ENCODE measurements at regions not wholly inside any gene's neighbourhood (a gene's known extent, or its start where the extent isn't known, plus 50 kb on each side); places are given as distances from the start of the nearest gene placed in this dataset.

GRCh38 chr12:124165695-124166094 is 129.2 kb upstream of the RFLNA start:
- Histone ChIP-seq H3K9ac (ENCODE audit: low read length) (no peak overlapping the region), H3K36me3 (ENCODE audit: insufficient read depth, low read length) (no peaks in the 10 kb centered on the region; the same call in 1 of the 2 replicates), H3K9me3 (ENCODE audit: low read length) (no peaks in the 10 kb centered on the region), H3K4me2 (ENCODE audit: low read length) (no peak overlapping the region), H2AFZ (ENCODE audit: low read length) (no peak overlapping the region), H3F3A (ENCODE audit: insufficient read depth, low read length) (no peaks in the 10 kb centered on the region), H3K9me2 (ENCODE audit: low read depth, low read length) (no peaks in the 10 kb centered on the region), H3K4me1 (ENCODE audit: insufficient read depth, low read length, severe bottlenecking) (no peaks in the 10 kb centered on the region), H3K27me3 (ENCODE audit: insufficient read depth, low read length) (no peaks in the 10 kb centered on the region; the same call in 1 of the 2 replicates), H4K20me1 (ENCODE audit: insufficient read depth, low read length) (no peaks in the 10 kb centered on the region), H3K4me3 (ENCODE audit: low read depth, low read length, poor library complexity, severe bottlenecking) (no peak overlapping the region), H3K79me2 (ENCODE audit: insufficient read depth, low read length) (no peaks in the 10 kb centered on the region), H3K27ac (ENCODE audit: low read depth, low read length, poor library complexity, severe bottlenecking) (no peak overlapping the region)
- no peak for TF ChIP-seq EZH2 (IDR thresholded peaks at IDR 0.05; ENCODE audit: borderline replicate concordance, low read length)
- TF ChIP-seq, protein P1, sequence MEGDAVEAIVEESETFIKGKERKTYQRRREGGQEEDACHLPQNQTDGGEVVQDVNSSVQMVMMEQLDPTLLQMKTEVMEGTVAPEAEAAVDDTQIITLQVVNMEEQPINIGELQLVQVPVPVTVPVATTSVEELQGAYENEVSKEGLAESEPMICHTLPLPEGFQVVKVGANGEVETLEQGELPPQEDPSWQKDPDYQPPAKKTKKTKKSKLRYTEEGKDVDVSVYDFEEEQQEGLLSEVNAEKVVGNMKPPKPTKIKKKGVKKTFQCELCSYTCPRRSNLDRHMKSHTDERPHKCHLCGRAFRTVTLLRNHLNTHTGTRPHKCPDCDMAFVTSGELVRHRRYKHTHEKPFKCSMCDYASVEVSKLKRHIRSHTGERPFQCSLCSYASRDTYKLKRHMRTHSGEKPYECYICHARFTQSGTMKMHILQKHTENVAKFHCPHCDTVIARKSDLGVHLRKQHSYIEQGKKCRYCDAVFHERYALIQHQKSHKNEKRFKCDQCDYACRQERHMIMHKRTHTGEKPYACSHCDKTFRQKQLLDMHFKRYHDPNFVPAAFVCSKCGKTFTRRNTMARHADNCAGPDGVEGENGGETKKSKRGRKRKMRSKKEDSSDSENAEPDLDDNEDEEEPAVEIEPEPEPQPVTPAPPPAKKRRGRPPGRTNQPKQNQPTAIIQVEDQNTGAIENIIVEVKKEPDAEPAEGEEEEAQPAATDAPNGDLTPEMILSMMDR (IDR thresholded peaks at IDR 0.05; ENCODE audit: low read length), result no peak

GRCh38 chr12:124167141-124167540 is 127.8 kb upstream of the RFLNA start:
- Histone ChIP-seq H3K4me2 (ENCODE audit: low read length) (no peak overlapping the region), H2AFZ (ENCODE audit: low read length) (no peak overlapping the region), H4K20me1 (ENCODE audit: insufficient read depth, low read length) (no peaks in the 10 kb centered on the region), H3K4me1 (ENCODE audit: insufficient read depth, low read length, severe bottlenecking) (no peaks in the 10 kb centered on the region), H3K79me2 (ENCODE audit: insufficient read depth, low read length) (no peaks in the 10 kb centered on the region), H3K4me3 (ENCODE audit: low read depth, low read length, poor library complexity, severe bottlenecking) (no peak overlapping the region), H3K9me3 (ENCODE audit: low read length) (no peaks in the 10 kb centered on the region), H3K36me3 (ENCODE audit: insufficient read depth, low read length) (no peaks in the 10 kb centered on the region; the same call in 1 of the 2 replicates), H3K27ac (ENCODE audit: low read depth, low read length, poor library complexity, severe bottlenecking) (no peak overlapping the region), H3K9me2 (ENCODE audit: low read depth, low read length) (no peaks in the 10 kb centered on the region), H3K27me3 (ENCODE audit: insufficient read depth, low read length) (no peaks in the 10 kb centered on the region; the same call in 1 of the 2 replicates), H3F3A (ENCODE audit: insufficient read depth, low read length) (no peaks in the 10 kb centered on the region), H3K9ac (ENCODE audit: low read length) (no peak overlapping the region)
- TF ChIP-seq, protein P1 (IDR thresholded peaks at IDR 0.05; ENCODE audit: low read length), result no peak
- no peak for TF ChIP-seq EZH2 (IDR thresholded peaks at IDR 0.05; ENCODE audit: borderline replicate concordance, low read length)

- no peaks in the 10 kb centered on the region for H3F3A ChIP-seq (ENCODE audit: insufficient read depth, low read length)
- no peaks in the 10 kb centered on the region for H3K9me3 ChIP-seq (ENCODE audit: low read length)
- H3K36me3 ChIP-seq (ENCODE audit: insufficient read depth, low read length), result no peaks in the 10 kb centered on the region; the same call in 1 of the 2 replicates
- H3K4me1 ChIP-seq (ENCODE audit: insufficient read depth, low read length, severe bottlenecking), result no peaks in the 10 kb centered on the region
- H3K79me2 ChIP-seq (ENCODE audit: insufficient read depth, low read length), result no peaks in the 10 kb centered on the region
- TF ChIP-seq, protein P1 (IDR thresholded peaks at IDR 0.05; ENCODE audit: low read length), result no peak
- TF ChIP-seq EZH2 (IDR thresholded peaks at IDR 0.05; ENCODE audit: borderline replicate concordance, low read length), result no peak
- no peaks in the 10 kb centered on the region for H3K9me2 ChIP-seq (ENCODE audit: low read depth, low read length)
- no peak overlapping the region for H2AFZ ChIP-seq (ENCODE audit: low read length)
- no peak overlapping the region for H3K4me3 ChIP-seq (ENCODE audit: low read depth, low read length, poor library complexity, severe bottlenecking)
- H4K20me1 ChIP-seq (ENCODE audit: insufficient read depth, low read length), result no peaks in the 10 kb centered on the region
- H3K4me2 ChIP-seq (ENCODE audit: low read length), result no peak overlapping the region
- no peaks in the 10 kb centered on the region; the same call in 1 of the 2 replicates for H3K27me3 ChIP-seq (ENCODE audit: insufficient read depth, low read length)
- H3K27ac ChIP-seq (ENCODE audit: low read depth, low read length, poor library complexity, severe bottlenecking), result no peak overlapping the region
- H3K9ac ChIP-seq (ENCODE audit: low read length), result no peak overlapping the region
Observed at GRCh38 chr12:124168016-124168786, 126.7 kb upstream of the RFLNA start.
